ENCODE measurements at regions not wholly inside any gene's neighbourhood (a gene's known extent, or its start where the extent isn't known, plus 50 kb on each side); places are given as distances from the start of the nearest gene placed in this dataset.
"Not testable (repeated sequence)": the region's sequence is repeated elsewhere in the genome, so short reads cannot be mapped to it uniquely, and the experiment has no call there.

DNA sequence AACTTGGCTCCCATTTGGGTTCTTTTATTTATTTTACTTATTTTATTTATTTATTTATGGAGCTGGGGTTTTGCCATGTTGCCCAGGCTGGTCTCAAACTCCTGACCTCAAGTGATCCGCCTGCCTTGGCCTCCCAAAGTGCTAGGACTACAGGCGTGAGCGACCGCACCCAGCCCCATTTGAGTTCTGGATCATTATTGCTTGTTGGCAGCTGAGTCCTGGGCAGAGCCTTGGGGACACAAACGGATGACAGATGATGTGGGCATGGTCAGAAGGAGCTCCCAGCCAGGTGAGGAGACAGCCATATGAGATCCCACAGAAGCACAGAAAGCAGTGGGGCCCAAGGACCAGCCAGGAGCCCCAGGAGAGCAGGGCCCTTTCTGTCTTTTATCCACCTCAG lies 254.0 kb downstream of the MATN1 start:
- no peaks in the 10 kb centered on the region for H3K9me3 Mint-ChIP-seq
- DNase-seq (ENCODE audit: low spot score in 2 of 2) = no peak
- no peak for ATAC-seq (ENCODE audit: low read depth)
- H3K4me1 Mint-ChIP-seq = no peaks in the 10 kb centered on the region
- peaks cover 3% of the 10 kb centered on the region for H3K27me3 Mint-ChIP-seq
- H3K4me3 Mint-ChIP-seq = no peak overlapping the region
- H3K27ac Mint-ChIP-seq = no peak overlapping the region
- H3K36me3 Mint-ChIP-seq = no peaks in the 10 kb centered on the region

DNA sequence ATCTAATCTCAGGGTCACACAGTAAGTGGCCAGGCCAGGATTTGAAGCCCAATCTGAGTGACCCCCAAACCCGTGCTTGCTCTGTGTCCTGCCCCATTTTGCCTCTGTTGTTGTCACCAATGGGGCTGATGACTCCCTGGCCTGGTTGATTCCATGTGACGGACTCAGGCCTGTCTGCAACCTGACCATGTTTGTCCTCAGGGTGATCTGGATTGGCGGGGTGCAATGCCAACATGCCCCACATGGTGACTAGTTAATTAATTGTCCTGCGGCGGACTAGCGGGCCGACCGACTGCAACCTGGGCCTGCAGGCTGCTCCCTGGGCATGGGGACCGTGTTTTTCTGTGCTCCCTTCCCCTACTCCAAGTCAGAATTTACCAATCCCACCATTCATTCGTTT lies 256.3 kb downstream of the MATN1 start:
- H3K27me3 Mint-ChIP-seq = peaks cover 5% of the 10 kb centered on the region
- DNase-seq (ENCODE audit: low spot score in 2 of 2) (no peak), ATAC-seq (ENCODE audit: low read depth) (no peak)
- H3K9me3 Mint-ChIP-seq = no peaks in the 10 kb centered on the region
- no peak overlapping the region for H3K27ac Mint-ChIP-seq
- no peaks in the 10 kb centered on the region for H3K36me3 Mint-ChIP-seq
- no peaks in the 10 kb centered on the region for H3K4me1 Mint-ChIP-seq
- no peak overlapping the region for H3K4me3 Mint-ChIP-seq

DNA sequence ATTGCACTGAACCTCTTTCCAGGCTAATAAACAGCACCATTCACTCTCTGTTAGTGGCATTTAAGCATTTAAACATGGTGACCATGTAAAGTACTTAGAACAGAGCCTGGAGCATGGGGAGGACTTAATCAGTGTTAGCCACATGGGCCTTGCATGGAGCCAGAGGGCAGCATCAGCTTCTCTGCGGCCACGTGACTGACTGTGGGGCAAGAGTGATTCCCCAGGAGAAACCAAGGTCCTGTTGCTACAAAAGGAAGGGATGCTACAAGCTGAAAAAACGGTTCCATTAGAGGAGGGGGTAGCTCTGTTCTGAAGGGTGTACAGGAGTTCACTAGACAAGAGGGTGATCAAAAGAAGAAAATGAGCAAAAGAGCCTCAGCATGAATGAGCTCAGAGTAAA lies 256.8 kb downstream of the MATN1 start:
- Mint-ChIP-seq H3K4me3 (no peak overlapping the region), H3K9me3 (no peaks in the 10 kb centered on the region), H3K36me3 (no peaks in the 10 kb centered on the region), H3K27ac (no peak overlapping the region), H3K4me1 (no peaks in the 10 kb centered on the region), H3K27me3 (peaks cover 6% of the 10 kb centered on the region)
- no peak for ATAC-seq (ENCODE audit: low read depth)
- DNase-seq (ENCODE audit: low spot score in 2 of 2) = no peak

DNA sequence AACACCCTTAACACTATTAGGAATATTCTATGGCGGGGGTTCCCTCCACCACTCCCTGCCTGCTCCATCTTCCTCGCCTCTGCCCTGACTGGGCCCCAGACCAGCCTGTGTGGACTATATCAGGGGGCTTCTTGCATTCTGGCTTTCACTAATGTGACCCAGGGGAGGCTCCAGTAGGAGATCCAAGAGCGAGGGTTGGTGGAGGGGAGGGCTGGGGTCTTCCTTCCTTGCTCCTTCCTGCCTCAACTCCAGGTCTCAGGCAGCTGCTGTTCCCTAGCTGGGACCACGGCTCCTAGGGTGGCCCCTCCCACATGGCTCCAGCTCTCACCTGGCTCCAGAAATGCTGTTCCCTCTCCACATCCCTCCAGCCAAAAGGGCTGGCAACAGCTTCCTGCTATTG lies 257.4 kb downstream of the MATN1 start:
- H3K4me3 Mint-ChIP-seq = no peak overlapping the region
- peaks cover 6% of the 10 kb centered on the region for H3K27me3 Mint-ChIP-seq
- H3K36me3 Mint-ChIP-seq = no peaks in the 10 kb centered on the region
- no peaks in the 10 kb centered on the region for H3K4me1 Mint-ChIP-seq
- H3K27ac Mint-ChIP-seq = no peak overlapping the region
- ATAC-seq (ENCODE audit: low read depth) (no peak), DNase-seq (ENCODE audit: low spot score in 2 of 2) (no peak)
- no peaks in the 10 kb centered on the region for H3K9me3 Mint-ChIP-seq

DNA sequence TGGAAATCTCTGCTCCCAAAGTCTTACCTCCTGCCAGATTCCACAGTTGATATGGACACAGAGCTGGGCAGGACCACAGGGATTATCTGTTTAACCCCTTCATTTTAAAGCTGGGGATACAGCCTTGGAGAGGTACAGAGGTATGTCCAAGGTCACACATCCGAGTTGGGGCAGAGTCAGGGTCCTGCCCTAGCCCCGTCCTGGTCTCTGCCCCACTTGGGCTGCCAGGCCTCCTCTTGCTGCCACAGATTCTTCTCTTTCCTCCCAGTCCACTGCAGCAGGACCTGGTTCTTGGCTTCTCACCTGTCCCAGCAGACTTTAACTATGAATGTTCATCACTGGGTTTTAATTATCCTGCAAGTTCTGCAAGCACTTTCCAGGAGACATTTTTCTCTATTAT lies 258.3 kb downstream of the MATN1 start:
- Mint-ChIP-seq H3K9me3 (no peaks in the 10 kb centered on the region), H3K27me3 (peaks cover 6% of the 10 kb centered on the region), H3K4me1 (no peaks in the 10 kb centered on the region), H3K36me3 (no peaks in the 10 kb centered on the region), H3K4me3 (no peak overlapping the region), H3K27ac (no peak overlapping the region)
- no peak for ATAC-seq (ENCODE audit: low read depth)
- DNase-seq (ENCODE audit: low spot score in 2 of 2) = no peak

DNA sequence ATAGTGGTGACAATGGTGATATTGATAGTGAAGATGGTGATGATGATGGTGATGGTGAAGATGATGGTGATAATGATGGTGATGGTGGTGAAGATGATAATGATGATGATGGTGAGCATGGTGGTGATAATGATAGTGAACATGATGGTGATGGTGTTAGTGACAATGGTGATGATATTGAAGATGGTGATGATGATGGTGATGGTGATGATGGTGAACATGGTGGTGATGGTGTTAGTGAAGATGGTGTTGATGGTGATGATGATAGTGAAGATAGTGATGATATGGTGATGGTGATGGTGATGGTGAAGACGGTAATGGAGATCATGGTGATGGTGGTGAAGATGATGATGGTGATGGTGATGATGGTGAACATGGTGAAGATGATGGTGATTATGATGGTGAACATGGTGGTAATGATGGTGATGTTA lies 259.2 kb downstream of the MATN1 start:
- Mint-ChIP-seq H3K4me3 (no peak overlapping the region), H3K27me3 (peaks cover 9% of the 10 kb centered on the region)
- no peak for ATAC-seq (ENCODE audit: low read depth)

DNA sequence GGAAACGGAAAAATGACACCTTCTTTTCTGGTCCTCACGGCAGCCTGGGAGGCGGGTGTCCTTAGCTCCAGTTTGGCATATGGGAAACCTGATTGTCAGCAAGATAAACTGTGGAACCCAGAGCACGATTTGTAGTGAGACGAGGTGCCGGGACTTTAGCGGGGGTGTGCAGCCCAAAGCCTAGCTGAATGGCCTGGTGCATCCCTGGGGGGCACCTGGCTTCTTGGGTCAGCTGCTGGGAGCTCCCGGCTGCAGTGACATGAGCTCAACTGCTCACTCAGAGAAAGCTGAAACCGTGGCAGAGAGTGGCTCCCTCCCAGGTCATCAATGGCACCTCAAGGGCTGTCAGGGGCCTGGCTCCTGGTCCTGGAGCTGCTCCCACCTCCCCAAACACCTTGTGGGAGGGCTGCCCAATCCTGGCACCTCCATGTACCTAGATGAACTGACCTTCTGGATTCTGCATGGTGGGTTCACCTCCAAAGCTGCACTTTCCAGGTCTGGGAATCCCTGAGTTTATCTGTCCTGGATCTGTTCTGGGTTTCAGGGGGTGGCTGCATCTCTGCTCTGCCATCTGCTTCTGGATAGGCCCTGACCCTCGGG lies 260.5 kb downstream of the MATN1 start:
- Mint-ChIP-seq H3K36me3 (no peaks in the 10 kb centered on the region), H3K9me3 (no peaks in the 10 kb centered on the region), H3K4me3 (no peak overlapping the region), H3K27ac (no peak overlapping the region), H3K4me1 (no peaks in the 10 kb centered on the region), H3K27me3 (peaks cover 7% of the 10 kb centered on the region)
- DNase-seq (ENCODE audit: low spot score in 2 of 2) (no peak), ATAC-seq (ENCODE audit: low read depth) (no peak)

More for the DNA sequence above, 259.2 kb downstream of the MATN1 start:
- Mint-ChIP-seq H3K36me3 (no peaks in the 10 kb centered on the region), H3K9me3 (no peaks in the 10 kb centered on the region), H3K27ac (no peak overlapping the region), H3K4me1 (no peaks in the 10 kb centered on the region)
- no peak for DNase-seq (ENCODE audit: low spot score in 2 of 2)

DNA sequence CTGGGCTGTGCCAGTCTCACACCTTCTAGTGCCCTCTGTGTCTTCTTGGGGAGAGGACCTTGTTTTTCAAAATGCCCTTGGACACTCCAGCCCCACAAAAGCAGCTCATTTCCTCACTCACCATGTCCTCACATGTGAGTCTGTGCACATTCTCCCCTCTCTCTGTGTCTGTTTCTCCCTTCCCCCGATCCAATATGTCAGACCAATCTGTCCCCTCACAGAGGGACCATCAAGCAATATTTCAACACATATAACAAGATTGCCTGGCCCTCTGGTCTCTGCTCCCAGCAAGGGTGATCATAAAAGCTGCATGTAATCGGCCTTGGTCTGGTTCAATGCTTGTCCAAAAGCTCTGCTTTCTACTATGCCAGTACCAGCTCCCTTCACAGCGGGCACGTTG lies 261.2 kb downstream of the MATN1 start:
- DNase-seq (ENCODE audit: low spot score in 2 of 2) (no peak), ATAC-seq (ENCODE audit: low read depth) (no peak)
- no peaks in the 10 kb centered on the region for H3K4me1 Mint-ChIP-seq
- no peaks in the 10 kb centered on the region for H3K36me3 Mint-ChIP-seq
- H3K9me3 Mint-ChIP-seq = no peaks in the 10 kb centered on the region
- H3K27me3 Mint-ChIP-seq = peaks cover 9% of the 10 kb centered on the region
- H3K4me3 Mint-ChIP-seq = no peak overlapping the region
- no peak overlapping the region for H3K27ac Mint-ChIP-seq

DNA sequence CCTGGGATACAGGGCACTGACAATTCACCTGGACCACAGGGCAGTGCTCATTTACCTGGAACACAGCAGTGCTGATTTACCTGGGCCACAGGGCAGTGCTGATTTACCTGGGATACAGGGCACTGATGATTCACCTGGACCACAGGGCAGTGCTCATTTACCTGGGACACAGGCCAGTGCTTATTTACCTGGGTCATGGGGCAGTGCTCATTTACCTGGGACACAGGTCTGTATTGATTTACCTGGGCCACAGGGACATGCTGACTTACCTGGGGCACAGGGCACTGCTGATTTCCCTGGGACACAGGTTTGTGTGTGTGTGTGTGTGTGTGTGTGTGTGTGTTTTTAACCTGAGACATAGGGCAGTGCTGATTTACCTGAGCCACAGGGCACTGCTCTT lies 261.7 kb downstream of the MATN1 start:
- no peaks in the 10 kb centered on the region for H3K36me3 Mint-ChIP-seq

DNA sequence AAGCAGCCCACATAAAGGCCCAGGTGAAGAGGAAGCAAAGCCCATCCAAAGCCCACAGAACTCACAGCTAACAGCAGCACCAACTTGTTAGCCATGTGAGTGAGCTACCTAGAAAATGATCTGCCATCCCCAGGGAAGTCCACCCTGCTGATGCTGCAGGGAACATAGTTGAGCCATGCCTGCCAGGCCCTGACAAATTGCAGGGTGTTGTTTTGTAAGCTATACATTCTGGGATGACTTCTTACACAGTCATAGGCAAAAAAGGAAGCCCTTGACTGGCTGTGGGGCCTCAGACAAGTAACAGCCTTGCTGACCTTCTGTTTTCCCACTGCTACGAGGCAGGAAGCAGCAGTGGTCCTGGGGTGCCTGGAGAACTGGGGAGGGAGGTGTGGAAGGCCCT lies 262.7 kb downstream of the MATN1 start:
- Mint-ChIP-seq H3K4me3 (no peak overlapping the region), H3K4me1 (no peaks in the 10 kb centered on the region), H3K27me3 (peaks cover 9% of the 10 kb centered on the region), H3K36me3 (no peaks in the 10 kb centered on the region), H3K9me3 (no peaks in the 10 kb centered on the region), H3K27ac (no peak overlapping the region)
- DNase-seq (ENCODE audit: low spot score in 2 of 2) = no peak
- no peak for ATAC-seq (ENCODE audit: low read depth)

More for the DNA sequence above, 261.7 kb downstream of the MATN1 start:
- ATAC-seq (ENCODE audit: low read depth) (no peak), DNase-seq (ENCODE audit: low spot score in 2 of 2) (no peak)
- peaks cover 9% of the 10 kb centered on the region for H3K27me3 Mint-ChIP-seq
- no peak overlapping the region for H3K27ac Mint-ChIP-seq
- no peak overlapping the region for H3K4me3 Mint-ChIP-seq
- no peaks in the 10 kb centered on the region for H3K9me3 Mint-ChIP-seq
- no peaks in the 10 kb centered on the region for H3K4me1 Mint-ChIP-seq

DNA sequence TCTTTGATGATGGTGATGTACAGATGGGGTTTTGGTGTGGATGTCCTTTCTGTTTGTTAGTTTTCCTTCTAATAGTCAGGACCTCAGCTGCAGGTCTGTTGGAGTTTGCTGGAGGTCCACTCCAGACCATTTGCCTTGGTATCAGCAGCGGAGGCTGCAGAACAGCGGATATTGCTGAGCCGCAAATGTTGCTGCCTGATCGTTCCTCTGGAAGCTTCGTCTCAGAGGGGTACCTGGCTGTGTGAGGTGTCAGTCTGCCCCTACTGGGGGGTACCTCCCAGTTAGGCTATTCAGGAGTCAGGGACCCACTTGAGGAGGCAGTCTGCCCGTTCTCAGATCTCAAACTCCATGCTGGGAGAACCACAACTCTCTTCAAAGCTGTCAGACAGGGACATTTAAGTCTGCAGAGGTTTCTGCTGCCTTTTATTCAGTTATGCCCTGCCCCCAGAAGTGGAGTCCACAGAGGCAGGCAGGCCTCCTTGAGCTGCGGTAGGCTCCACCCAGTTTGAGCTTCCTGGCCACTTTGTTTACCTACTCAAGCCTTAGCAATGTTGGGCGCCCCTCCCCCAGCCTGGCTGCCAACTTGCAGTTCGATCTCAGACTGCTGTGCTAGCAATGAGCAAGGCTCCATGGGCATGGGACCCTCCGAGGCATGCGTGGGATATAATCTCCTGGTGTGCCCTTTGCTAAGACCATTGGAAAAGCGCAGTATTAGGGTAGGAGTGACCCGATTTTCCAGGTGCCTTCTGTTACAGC lies 264.5 kb downstream of the MATN1 start:
- not testable (repeated sequence) for H3K9me3 Mint-ChIP-seq; DNase-seq (ENCODE audit: low spot score in 2 of 2); ATAC-seq (ENCODE audit: low read depth); H3K27me3 Mint-ChIP-seq; H3K4me1 Mint-ChIP-seq; H3K27ac Mint-ChIP-seq; H3K36me3 Mint-ChIP-seq; H3K4me3 Mint-ChIP-seq

DNA sequence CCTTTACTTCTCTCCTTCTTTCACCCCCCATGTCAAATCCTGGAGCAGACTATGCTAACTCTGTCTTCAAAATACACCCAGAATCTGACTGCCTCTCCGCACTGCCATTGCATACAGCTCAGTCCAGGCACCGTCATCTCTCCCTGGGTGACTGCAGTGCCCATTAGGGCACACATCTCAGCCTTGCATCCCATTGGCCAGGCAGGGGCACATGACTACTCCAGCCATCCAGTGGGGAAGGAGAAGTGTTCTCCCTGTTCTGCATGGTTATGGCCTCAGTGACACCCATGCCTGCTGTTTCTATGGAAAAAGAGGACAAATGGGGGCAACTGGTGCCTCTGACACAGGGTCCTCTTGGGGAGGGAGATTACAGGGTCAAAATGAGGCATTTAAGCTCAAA lies 270.5 kb downstream of the MATN1 start:
- Mint-ChIP-seq H3K27ac (no peak overlapping the region), H3K36me3 (no peaks in the 10 kb centered on the region), H3K4me3 (no peak overlapping the region), H3K9me3 (peaks cover 3% of the 10 kb centered on the region), H3K27me3 (peaks cover 11% of the 10 kb centered on the region), H3K4me1 (no peaks in the 10 kb centered on the region)
- ATAC-seq (ENCODE audit: low read depth) (no peak), DNase-seq (ENCODE audit: low spot score in 2 of 2) (no peak)

DNA sequence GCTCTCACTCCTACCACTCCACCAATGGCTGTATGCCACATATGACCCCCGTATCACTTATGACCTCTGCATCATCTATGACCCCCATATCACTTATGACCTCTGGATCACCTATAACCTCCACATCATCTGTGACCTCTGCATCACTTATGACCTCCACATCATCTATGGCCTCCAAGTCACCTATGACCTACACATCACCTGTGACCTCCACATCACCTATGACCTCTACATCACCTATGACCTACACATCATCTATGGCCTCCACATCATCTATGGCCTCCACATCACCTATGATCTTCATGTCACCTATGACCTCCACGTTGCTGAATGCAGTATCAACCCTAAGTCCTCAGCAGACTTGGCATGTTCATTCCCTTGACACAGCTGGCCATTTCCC lies 271.2 kb downstream of the MATN1 start:
- peaks cover 14% of the 10 kb centered on the region for H3K27me3 Mint-ChIP-seq
- no peak for DNase-seq (ENCODE audit: low spot score in 2 of 2)

DNA sequence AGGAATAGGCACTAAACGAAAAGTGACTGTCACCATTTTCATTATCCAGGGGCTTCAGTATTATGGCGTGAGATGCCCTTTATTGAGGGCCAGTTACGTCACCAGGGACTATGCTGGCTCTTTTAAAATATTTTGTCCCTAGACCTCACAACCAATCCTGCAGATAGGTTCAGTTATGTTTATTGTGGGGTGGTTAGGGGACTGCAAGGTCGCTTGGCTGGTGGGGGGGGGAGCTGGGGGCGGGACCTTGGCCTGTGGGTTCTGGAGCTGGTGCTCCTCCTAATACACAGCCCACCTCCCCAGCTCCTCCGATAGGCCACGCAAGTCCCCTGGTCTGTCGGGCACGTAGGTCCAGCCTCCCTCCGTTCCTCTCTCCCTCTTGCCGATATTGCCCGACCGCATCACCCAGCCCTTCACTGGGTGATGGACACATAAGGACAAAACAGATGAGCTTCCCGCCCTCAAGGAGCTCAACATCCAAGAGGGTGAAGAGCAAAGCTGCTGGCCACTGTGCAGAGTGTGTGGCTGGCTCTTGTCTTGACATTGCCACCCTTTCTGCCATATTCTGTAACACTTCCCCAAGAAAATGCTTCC lies 271.8 kb downstream of the MATN1 start:
- no peaks in the 10 kb centered on the region for H3K36me3 Mint-ChIP-seq
- no peak overlapping the region for H3K27ac Mint-ChIP-seq
- no peaks in the 10 kb centered on the region for H3K4me1 Mint-ChIP-seq
- DNase-seq (ENCODE audit: low spot score in 2 of 2) = no peak
- H3K27me3 Mint-ChIP-seq = peaks cover 14% of the 10 kb centered on the region
- H3K4me3 Mint-ChIP-seq = no peak overlapping the region
- peaks cover 3% of the 10 kb centered on the region for H3K9me3 Mint-ChIP-seq
- no peak for ATAC-seq (ENCODE audit: low read depth)

More for the DNA sequence above, 271.2 kb downstream of the MATN1 start:
- Mint-ChIP-seq H3K4me3 (no peak overlapping the region), H3K27ac (no peak overlapping the region), H3K4me1 (no peaks in the 10 kb centered on the region), H3K36me3 (no peaks in the 10 kb centered on the region), H3K9me3 (peaks cover 3% of the 10 kb centered on the region)
- ATAC-seq (ENCODE audit: low read depth) = no peak

All from memory B cell (primary cell).